ENCODE measurements at regions not wholly inside any gene's neighbourhood (a gene's known extent, or its start where the extent isn't known, plus 50 kb on each side); places are given as distances from the start of the nearest gene placed in this dataset.

DNA sequence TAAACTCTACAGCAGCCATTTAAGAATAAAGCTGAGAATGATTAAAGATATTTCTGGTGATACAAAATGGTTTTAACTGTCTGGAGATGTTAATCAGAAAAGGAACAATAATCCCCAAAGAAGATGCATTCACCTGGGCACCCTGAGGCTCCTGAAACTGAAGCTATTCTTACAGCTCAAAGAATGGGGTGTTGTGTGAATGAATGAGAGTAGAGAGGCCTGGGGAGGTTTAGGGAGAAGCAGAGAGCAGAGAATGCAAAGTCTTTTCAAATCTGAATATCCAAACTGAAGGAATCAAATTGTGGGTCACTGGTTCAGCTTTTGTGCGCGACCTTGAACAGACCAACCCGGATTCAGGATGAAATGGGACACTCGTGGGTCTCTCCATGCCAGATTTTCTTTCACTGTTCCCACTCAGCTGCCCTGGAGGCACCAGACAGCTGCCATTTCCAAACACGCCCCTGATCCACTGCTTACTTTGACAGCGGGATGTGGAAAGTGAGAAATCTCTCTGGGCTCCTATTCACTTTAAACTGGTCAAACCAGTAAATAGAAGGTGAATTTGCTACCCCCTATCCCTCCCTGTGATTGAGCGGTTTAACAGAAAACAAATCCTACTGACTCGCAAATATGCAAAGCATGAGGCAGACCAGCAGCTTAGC, 485.5 kb upstream of the THBS1 start:
- DNase-seq, result peak; percentile 25

DNA sequence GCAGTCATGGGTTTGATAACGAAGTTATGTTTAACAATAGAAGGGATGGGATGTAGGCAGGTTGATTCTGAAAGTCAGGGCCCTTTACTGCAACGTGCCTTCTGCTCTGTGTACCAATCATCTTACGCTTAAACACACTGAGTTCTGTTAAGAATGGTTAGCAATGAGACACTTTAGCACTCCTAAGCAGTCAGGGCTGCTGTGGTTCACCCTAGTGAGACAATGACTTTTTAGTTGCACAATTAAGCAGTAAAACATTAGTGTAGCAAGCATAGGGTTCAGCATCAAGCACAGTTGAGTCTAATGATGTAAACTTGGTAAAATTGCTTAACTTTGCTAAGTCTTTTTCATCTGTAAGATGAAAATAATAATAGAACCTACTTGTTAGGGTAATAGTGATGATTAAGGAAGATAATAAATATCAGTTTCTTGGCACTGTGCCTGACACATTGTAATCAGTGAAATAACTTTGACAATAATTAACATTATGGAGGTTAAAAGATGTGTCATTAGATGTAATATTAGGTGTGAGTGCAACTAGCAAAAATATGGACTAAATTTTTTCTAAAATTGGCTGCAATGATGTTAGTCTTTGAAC, 484.2 kb upstream of the THBS1 start:
- DNase-seq, result no peak

DNA sequence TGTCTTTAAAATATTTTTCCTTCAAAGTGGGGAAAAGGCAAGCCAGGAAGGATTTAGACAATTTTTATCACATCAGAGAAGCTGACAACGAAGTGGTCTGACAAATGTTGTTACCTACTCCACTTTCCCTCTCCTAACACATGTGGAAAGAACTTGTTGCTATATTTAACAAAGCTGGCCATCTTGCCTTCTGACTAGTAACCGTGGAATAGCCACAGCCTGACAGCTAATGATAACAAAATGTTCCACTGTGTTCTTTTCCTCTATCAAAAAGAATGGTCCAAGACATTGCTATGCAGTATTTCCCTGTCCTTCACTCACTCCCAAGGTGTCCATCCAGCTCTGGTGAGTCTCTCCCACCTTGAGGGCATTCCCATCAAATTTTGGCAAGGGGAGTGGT, 481.4 kb upstream of the THBS1 start:
- DNase-seq, result no peak

DNA sequence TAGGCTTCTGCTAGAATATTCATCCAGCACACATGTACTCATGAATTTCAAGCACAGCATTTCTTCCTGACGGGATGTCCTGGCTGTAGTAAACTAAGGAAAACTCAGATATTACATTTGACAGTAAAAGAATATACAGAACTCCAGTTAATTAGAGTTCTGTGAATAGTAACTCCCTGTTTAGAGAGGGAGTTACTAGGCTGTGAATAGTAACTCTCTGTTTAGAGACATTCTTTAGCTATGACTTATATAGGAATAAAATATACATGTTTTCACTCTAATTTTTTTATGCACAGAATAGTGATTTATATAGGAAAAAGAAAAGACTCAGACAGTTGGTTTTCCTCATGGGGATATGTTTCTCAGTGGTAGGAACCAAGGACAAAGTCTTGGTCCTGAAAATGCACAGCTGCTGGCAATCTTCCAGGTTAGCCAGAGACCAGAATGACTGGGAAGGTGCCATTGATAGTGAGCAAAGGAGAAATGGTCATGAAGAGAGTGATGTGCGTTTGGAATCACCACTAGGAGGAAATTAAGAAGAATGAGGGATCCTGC, 480.7 kb upstream of the THBS1 start:
- no peak for DNase-seq

DNA sequence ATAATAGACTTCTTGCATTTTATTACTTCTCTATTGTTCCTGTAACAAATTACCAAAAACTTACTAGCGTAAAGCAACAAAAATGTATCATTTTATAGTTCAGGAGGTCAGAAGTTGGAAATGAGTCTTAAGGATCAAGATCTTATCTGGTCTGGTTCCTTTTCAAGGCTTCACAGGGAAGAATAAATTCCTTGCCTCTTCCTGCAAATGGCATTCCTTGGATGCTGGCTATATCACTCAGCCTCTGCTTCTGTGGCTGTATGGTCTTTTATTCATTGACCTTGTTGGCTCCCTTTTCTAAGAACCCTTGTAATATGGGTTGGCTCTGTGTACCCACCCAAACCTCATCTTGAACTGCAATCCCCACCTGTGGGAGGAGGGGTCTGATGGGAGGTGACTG, 478.4 kb upstream of the THBS1 start:
- DNase-seq, result no peak

DNA sequence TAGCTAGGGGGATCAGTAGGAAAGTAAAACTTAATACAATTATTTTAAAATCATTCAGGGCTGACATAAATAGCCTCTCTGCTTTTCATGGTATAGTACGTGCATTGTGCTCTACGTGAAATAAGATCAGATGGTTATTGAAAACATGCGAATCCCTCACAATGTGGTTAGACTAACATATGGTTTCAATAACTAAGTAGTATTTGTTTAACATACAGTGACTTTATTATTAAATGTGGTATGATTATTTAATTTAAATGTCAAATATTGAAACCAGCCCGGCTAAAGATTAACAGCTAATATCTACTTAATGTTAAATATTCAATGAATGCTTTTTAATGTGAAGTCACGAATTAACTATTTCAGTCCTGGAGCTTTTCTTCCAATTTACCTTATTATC, 473.9 kb upstream of the THBS1 start:
- DNase-seq, result no peak

DNA sequence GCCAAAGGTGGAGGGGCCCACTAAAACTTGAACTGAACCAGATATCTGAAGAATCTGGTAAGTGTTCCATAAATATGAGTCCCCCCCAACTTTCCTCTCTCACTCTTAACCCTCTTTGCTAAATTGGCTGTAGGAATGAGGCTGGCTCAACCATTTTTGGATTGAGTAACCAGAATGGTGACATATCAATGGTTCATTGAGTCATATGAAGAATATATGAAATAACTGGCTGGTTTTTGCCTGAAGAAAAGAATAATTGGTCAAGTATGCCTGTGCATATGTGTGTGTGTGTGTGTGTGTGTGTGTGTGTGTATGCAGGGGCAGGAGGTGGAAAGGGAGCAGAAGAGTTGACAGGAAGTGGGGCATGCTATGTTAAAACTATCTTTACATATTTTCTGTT, 472.9 kb upstream of the THBS1 start:
- DNase-seq, result no peak

DNA sequence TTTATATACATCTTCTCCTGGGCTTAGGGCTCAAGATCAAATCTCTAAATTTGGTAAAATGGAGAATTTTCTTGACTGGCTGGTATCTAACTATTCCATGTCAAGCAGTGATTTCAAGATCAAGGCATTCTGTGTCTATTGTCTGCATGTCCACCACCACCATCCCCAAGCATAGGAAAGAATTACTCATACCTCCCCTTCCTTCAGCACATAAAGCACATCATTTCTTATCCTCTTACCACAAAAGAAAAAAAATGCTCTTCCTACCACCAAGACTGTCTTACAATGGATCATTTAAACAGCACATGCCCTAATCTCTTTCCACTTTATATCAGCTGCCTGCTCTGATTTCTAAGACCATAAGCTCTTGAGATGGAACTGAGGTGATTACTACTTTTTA, 470.5 kb upstream of the THBS1 start:
- DNase-seq, result no peak

DNA sequence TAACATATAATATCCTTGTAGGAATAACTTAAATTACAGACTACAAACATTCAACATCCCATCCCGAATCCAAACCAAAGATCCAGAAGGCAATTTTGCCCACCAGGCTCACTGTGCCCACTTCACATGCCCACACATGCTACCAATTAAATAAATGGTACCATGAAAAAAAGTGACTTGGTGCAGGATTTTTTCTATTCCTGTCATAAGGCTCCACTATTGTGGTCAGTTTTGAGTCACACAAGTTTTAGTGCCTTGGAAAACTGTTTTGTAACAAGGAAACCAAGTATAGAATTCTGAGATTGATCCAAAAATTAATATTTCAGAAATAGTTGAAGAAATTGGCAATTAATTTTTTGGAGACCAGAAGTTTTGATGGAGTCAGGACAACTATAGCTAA, 470.1 kb upstream of the THBS1 start:
- DNase-seq, result no peak

DNA sequence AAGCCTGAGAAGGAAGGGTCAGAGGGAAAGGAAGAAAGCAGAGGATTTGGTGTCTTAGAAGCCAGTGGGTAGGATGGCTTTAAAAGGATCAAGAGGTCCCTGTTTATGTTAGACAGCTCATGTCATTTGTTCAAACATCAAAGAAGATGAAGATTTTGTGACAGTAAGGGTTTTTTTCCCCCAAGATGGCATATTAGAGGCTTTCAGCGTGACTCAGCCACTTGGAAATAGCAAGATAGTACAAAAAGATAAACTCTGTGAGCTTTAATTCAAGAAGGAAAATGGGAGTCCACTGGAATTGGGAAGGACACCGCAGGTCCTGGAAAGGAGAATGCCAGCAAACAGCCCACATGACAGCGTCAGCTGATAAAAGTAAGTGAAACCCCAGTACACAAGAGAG, 467.1 kb upstream of the THBS1 start:
- DNase-seq, result no peak

DNA sequence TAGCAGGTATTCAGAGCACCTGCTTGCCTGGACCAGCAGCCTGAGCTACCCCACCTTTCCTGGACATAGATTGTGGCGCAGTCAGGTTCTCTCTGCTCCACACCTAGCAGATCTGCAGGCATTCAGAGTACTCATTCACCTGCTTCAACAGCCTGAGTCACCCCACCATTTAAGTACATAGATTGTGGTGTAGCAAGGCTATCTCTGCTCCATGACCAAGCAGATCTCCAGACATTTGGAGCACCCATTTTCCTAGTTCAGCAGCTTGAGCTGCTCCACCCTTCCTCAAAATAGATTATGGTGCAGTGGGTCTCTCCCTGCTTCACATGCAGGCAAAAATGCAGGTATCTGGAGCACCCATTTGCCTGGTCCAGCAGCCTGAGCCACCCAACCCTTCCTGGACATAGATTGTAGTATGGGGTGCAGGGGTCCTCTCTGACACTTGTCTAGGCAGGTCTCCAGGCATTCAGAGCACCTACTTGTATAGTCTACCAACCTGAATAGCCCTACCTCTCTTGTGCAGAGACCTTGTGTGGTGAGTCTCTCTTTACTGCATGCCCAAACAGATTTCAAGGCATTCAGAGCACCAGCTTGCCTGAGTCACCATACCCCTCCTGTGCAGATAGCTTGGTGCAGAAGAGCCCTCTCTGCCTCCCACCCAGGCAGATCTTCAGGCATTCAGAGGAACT, 466.0 kb upstream of the THBS1 start:
- no peak for DNase-seq

DNA sequence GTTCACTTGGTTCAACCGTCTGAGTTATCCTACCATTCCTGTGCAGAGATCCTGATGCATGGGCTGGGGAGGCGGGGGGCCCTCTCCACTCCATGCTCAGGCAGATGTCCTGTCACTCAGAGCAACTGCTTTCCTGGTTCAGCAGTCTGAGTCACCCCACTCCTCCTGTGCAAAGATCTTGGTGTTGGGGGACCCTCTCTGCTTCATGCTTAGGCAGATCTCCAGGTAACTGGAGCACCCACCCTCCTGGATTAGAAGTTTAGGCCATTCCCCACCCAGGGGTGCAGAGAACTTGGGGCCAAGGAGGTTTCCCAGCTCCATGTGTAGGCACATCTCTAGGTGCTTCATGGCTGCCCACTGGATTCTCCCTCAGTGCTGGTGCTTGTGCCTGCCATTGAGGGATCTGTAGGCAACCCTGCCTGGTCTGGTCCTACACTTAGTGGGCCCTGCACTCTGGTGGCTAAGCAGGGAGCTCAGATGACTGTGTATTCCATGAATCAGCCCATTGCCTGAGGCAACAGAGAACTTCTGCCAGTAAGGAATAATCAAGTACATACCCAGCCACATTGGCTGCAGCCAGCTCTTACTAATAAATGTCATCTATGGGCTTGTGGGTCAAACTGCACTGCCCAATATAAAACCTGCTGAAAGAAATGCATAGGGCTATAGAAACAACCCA, 465.4 kb upstream of the THBS1 start:
- DNase-seq, result no peak

DNA sequence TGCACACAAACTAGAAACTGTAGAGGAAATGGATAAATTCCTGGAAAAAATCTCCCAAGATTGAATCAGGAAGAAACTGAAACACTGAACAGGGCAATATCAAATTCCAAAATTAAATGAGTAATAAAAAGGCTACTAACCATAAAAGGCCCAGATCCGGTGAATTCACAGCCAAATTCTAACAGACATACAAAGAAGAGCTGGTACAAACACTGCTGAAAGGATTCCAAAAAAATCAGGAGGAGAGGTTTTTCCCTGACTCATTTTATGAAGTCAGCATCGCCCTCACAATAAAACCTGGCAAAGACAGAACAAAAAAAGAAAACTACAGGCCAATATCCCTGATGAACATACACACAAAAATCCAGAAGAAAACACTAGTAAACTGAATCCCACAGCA, 462.4 kb upstream of the THBS1 start:
- no peak for DNase-seq

DNA sequence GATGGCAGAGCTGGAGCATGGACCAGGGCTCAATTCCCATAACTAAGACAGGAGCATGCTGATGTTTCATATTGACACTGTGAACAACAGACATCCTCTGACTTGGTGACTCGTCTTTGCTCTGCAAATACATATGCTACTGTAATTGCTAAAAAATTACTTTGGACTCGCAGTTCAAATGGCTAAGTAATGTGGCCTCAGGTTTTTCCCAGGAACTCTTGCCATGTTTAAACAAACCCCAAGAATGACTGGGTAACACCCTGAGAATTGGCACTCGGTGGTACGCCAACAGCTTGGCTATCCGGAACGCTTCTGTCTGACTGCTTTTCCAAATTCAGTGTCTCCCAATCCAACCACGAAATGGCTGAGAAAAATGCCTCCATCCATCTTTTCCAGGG, 456.7 kb upstream of the THBS1 start:
- no peak for DNase-seq

DNA sequence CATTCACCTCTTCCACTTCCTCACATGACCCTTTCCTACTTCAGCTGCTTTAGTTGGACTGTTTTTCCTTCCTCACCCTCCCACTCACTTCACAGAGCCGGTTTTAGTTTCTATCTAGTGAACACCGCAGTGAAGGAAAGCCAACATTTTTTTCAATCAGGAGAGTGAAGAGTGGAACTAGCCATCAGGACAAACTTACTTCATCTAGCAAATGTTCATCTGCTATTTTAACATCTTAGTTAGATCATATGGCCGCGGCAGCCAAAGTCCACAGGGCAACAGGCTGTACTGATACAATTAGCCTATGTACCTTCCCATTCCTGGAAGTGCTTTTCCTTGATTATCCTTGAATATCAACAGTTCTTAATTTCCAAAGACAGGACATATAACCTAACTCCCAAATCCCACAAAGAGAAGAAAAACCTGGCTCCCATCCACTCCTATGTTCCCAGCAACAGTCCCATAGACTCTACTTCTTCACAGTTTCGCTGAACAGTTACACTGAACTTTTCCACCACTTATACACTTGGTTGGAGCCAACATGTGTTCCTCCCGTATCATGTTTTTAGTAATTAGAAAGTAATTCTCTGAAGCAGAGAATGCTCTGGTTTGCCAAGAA, 456.2 kb upstream of the THBS1 start:
- DNase-seq, result no peak

DNA sequence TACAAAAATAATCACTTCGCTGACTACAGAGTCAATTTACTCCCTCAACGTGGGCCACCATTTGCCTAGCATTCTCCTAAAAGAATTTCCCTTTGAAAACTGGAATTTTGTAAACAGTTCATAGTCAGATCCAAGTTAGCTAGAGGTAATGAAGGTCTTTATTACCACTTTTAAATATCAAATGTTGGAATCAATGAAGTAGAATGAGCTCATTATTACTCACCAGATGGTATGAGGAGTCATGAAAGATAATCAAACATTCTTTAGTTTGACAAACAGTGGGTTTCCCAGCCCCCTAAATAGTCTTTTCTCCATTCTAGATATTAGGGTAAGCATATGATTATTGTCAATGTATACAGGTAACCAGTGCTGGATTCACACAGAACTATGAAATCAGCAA, 455.7 kb upstream of the THBS1 start:
- no peak for DNase-seq

DNA sequence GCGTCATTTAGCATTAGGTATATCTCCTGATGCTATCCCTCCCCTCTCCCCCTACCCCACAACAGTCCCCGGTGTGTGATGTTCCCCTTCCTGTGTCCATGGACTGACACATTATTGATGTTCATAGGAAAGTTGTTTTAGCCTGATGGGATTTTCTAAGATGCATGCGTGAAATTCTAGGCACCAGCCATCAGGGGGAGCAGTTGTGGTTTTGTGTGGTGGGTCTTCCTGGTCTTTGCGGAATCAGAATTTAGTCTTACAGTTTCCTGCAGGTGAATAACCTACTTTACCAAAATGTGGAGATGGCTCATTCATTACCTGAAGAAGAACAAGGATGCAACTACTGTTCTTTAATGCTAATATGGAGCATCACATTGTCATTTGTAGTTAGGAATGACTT, 455.0 kb upstream of the THBS1 start:
- DNase-seq, result peak; percentile 30

DNA sequence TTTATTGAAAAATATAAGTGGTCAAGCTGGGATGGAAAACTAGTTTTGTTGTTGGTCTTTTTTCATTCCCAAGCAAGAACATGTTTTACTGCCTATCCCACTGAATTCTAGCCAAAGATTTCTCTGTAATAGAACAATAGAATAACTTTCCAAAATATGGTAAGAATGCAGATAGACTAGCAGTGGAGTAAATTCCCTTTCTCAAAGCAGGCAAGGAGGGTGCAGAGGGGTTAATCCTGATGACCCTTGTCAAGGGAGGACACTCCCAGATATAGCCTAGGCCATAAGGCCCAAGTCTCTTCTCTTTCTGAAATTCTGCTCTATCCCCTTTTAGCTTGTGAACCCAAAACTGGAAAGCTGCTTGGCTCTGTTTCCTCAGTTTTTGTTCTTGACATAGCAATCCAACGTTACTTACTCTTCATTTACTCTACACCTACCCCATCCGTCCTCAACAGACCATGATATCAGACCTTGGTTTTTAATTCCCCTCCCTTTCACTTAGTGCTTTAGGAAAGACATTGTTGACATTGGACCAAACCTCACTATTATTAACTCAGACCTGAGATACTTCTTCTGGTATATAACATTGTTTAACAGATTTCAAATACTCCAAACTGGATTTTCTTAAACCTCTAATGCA, 453.6 kb upstream of the THBS1 start:
- DNase-seq, result no peak

DNA sequence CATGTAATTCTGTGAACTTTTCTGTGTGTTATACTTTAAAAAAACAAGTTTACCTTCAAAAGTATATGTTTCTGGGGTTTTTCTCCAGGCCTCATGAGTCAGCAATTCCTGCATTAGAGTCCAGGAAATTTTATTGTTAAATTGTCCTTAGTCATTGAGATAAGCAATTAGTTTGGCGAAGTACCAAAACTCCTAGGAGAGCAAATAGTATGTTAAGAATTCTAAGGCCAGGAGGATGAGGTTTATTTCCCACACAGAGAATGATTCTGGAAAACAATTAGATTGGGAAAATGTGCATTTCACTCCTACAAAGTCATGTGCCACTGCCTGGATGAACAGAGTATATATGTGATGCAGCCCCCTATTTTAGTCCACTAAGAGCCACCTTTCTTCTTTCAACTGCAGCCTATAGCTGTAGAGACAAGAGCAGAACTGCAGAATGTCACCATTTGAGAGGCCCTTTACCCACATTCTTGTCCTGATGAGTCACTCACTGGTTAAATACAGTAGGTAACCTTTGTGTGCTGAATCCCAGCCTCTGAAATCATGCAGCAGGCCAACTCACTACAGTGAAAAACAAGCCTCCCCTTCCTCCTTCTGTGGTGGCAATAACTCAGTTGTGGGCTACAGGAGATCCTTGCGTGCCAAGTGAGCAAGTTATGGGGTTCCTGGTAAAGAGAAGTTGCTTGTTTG, 452.8 kb upstream of the THBS1 start:
- no peak for DNase-seq

DNA sequence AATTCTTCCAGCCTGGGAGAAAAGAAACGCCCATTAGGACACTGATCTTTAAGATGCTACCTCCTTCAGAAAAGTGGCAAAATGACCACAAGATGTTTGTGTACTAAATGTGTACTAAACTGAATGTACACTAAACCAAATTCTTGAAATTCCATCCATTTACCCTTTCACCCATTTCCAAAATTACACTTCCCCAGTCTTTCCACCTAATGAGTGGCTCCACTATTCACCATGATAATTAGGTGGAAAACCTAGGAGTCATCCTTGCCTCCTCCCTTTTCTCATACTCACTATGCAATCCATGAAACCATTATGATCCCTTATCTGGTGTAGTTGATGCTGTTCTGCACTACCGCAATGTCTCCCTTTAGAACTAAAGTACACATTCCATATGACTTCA, 452.1 kb upstream of the THBS1 start:
- no peak for DNase-seq

DNA sequence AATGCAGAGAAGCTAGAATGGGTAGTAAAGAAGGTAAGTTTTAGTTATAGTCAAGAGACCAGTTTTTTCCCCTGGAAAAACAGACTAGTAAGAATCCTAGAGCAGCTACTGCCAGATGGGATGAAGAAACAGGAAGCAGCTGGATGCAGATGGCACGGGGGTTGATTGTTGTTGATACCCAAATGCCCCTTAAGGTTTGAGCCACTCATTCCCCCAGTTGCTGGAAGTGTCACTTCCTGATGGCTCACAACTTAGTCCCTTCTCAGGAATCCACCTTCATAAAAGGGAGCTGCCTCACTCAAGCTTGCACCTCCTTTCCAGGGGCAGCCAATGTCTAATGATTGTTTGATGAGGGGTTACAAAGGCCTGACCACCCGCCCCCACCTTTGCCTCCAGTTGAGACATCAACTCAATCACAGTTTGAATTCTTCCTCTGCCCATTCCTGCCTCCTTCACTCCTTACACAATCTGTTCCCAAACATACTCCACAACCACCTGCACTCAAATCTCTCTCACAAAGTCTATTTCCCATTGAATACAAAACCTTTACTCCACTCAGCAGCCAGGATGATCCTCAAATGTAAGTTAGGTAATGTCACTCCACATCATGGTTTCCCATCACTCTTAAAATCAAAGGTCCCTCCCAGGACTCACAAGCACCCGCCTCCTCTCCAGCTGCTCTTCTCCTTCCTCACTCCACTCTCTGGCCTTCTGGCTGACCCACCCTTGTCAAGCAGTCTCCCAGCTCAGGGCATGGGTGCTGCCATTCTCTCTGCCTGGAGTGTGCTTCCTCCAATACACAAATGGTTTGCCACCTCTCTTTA, 450.1 kb upstream of the THBS1 start:
- DNase-seq, result no peak

Measured in NCI-H526 treated with DMSO at 0.1 percent for 48 hours (cell line).